Endothelial cell (in vitro differentiated cells): ENCODE measurements at regions not wholly inside any gene's neighbourhood (a gene's known extent, or its start where the extent isn't known, plus 50 kb on each side); places are given as distances from the start of the nearest gene placed in this dataset.

Experiments used
- DNase-seq: peaks from one replicate; pipeline ENCODE4 v3.0.0; 2021; ENCODE audit warnings: low spot score
- H3K27ac Mint-ChIP-seq: one replicate; pipeline ENCODE4 v1.8.0; 2021; ENCODE audit warnings: mixed read lengths, inconsistent platforms; ENCODE audit not compliant: unreplicated experiment
- H3K27me3 Mint-ChIP-seq: one replicate; pipeline ENCODE4 v1.8.0; 2021; ENCODE audit warnings: mild to moderate bottlenecking, moderate library complexity, mixed read lengths, inconsistent platforms; ENCODE audit not compliant: unreplicated experiment
- H3K36me3 Mint-ChIP-seq: one replicate; pipeline ENCODE4 v1.8.0; 2021; ENCODE audit warnings: mild to moderate bottlenecking, low read depth, mixed read lengths, inconsistent platforms; ENCODE audit not compliant: unreplicated experiment
- H3K4me1 Mint-ChIP-seq: one replicate; pipeline ENCODE4 v1.8.0; 2021; ENCODE audit warnings: mild to moderate bottlenecking, mixed read lengths, inconsistent platforms; ENCODE audit not compliant: unreplicated experiment
- H3K4me3 Mint-ChIP-seq: one replicate; pipeline ENCODE4 v1.8.0; 2021; ENCODE audit warnings: mild to moderate bottlenecking, mixed read lengths, inconsistent platforms; ENCODE audit not compliant: unreplicated experiment
- H3K9me3 Mint-ChIP-seq: one replicate; pipeline ENCODE4 v1.8.0; 2021; ENCODE audit warnings: mixed read lengths, inconsistent platforms; ENCODE audit not compliant: unreplicated experiment
- CTCF ChIP-seq: fragments of 200-600 bp; sonication (generic); IDR thresholded peaks from one replicate; pipeline ENCODE4 v1.5.0; 2021; ENCODE audit warnings: antibody characterized with exemption; ENCODE audit not compliant: unreplicated experiment

DNA sequence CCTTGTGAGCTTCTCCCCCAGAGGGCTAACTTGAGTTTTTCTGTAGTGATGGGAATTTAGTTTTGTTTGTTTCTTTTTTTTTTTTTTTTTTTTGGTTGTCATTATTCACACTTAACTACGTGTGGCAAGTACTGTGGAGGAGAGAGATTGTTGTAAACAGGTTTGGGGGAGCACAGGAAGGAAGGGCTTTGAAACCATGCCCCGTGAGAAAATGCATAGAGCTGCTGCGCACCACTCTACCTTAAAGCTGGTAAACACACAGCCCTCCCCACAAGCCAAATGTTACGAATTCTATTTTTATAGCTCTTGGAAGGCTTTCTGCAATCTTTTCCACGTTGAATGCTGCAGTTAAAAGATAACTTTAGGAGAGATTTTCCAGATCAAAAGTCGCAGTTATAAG is 76.2 kb downstream of the ZNF22 start:
- no peaks in the 10 kb centered on the region for H3K9me3 Mint-ChIP-seq
- H3K27me3 Mint-ChIP-seq = peaks cover 2% of the 10 kb centered on the region

DNA sequence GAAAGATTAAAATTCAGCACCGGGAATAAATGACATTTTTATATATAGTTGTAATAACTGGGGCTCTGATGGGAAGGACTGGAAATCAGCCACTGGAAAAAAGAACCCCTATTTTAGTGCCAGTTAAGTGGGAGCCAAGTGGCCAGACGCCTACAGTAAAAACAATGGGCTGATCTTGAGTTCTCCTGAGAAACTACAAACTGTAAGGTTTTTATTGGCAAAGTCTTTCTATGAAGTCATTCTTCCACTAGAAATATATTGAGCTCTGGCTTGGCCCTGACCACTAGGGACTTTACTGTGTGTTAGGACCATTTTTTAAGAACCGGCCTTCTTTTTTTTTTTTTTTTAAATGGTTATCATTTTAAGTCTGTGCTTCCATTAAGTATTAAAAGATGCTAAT is 79.6 kb downstream of the ZNF22 start:
- H3K27ac Mint-ChIP-seq = no peak overlapping the region
- H3K4me3 Mint-ChIP-seq = no peak overlapping the region
- no peaks in the 10 kb centered on the region for H3K9me3 Mint-ChIP-seq
- DNase-seq = no peak
- TF ChIP-seq CTCF = no peak
- no peaks in the 10 kb centered on the region for H3K27me3 Mint-ChIP-seq
- H3K36me3 Mint-ChIP-seq = no peaks in the 10 kb centered on the region
- peaks cover 18% of the 10 kb centered on the region for H3K4me1 Mint-ChIP-seq

More for the DNA sequence above, 76.2 kb downstream of the ZNF22 start:
- DNase-seq = no peak
- TF ChIP-seq CTCF = no peak
- Mint-ChIP-seq H3K36me3 (no peaks in the 10 kb centered on the region), H3K4me1 (peaks cover 13% of the 10 kb centered on the region), H3K27ac (no peak overlapping the region), H3K4me3 (no peak overlapping the region)

DNA sequence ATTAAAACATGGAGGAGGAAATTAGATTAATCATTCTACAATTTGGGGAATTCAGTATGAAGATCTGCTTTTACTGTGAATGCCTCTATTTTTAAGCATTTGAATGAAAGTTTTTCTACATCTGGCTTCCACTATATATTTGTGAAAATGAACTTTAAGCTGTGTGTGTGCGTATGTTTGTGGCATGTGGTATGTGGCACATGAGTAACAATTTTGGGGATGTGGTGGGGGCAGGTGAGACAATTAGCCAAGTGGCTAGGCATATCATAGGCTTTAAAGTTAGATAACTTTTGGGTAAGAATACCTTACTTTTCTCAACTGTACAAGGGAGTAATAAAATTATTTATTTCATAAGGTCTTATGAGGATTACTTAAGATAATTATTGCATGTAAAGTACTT is 81.5 kb downstream of the ZNF22 start:
- H3K36me3 Mint-ChIP-seq = no peaks in the 10 kb centered on the region
- H3K27ac Mint-ChIP-seq = no peak overlapping the region
- H3K9me3 Mint-ChIP-seq = no peaks in the 10 kb centered on the region
- no peak for TF ChIP-seq CTCF
- H3K4me1 Mint-ChIP-seq = peaks cover 5% of the 10 kb centered on the region
- no peaks in the 10 kb centered on the region for H3K27me3 Mint-ChIP-seq
- no peak for DNase-seq
- H3K4me3 Mint-ChIP-seq = no peak overlapping the region

GRCh38 chr10:45091968-45092367 is 91.2 kb downstream of the ZNF22 start:
- H3K36me3 Mint-ChIP-seq = no peaks in the 10 kb centered on the region

DNA sequence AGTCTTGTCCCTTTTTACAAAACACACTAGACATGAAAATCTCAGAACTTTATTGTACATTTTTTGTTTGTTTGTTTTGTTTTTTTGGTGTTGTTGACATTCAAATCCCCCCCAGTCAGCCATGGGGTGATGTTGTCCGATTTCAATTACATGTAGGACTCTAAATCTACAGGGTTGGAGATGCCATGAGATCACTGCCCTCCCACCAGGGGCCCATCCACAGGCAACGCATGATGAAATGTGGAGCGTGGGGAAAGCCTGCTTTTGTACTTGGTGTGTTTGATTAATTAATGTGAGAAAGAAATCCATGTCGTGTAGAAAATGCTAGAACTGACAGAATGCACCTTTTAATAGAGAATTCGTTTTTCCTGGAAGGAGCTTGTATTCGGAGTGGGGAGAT is 93.2 kb downstream of the ZNF22 start:
- no peaks in the 10 kb centered on the region for H3K9me3 Mint-ChIP-seq
- peaks cover 5% of the 10 kb centered on the region for H3K27me3 Mint-ChIP-seq
- no peak for DNase-seq

More at GRCh38 chr10:45091968-45092367, 91.2 kb downstream of the ZNF22 start:
- no peak for TF ChIP-seq CTCF
- no peaks in the 10 kb centered on the region for H3K9me3 Mint-ChIP-seq
- no peak for DNase-seq
- H3K4me1 Mint-ChIP-seq = peaks cover 34% of the 10 kb centered on the region
- H3K27me3 Mint-ChIP-seq = peaks cover 5% of the 10 kb centered on the region
- H3K27ac Mint-ChIP-seq = no peak overlapping the region
- H3K4me3 Mint-ChIP-seq = no peak overlapping the region

More for the DNA sequence above, 93.2 kb downstream of the ZNF22 start:
- no peak for TF ChIP-seq CTCF
- no peak overlapping the region for H3K4me3 Mint-ChIP-seq
- H3K4me1 Mint-ChIP-seq = peaks cover 34% of the 10 kb centered on the region
- no peak overlapping the region for H3K27ac Mint-ChIP-seq
- no peaks in the 10 kb centered on the region for H3K36me3 Mint-ChIP-seq
